H1 (cell line): ENCODE measurements at regions not wholly inside any gene's neighbourhood (a gene's known extent, or its start where the extent isn't known, plus 50 kb on each side); places are given as distances from the start of the nearest gene placed in this dataset.

ENCODE experiments used
- CTCF ChIA-PET: fragments of 300-600 bp; sonication (Branson Sonifier 250); formaldehyde crosslinking; loops from one replicate; lab custom pipeline; 2021; ENCODE audit not compliant: partially characterized antibody; lab: Charles Lee
- POLR2A ChIA-PET: fragments of 300-600 bp; sonication (Branson Sonifier 250); formaldehyde crosslinking; loops from one replicate; lab custom pipeline; 2021; ENCODE audit warnings: inconsistent platforms; ENCODE audit not compliant: partially characterized antibody; lab: Charles Lee
- DNase-seq, 2 experiments: peaks; one replicate each; pipeline versions ENCODE4 v3.0.0 to v3.0.0-alpha.2; 2010 to 2022; ENCODE audit warnings: low spot score in 2 of 2, low read depth in 1 of 2, mixed read lengths in 1 of 2
- FAIRE-seq: peaks from 2 replicates; lab custom pipeline; 2011; peaks lifted over from hg19 to GRCh38; lab: Jason Lieb, UNC
- H2AFZ ChIP-seq: 2 replicates; pipeline ENCODE4 v1.8.1; 2012; ENCODE audit warnings: low read length, inconsistent platforms
- H2AK5ac ChIP-seq: 2 replicates; pipeline ENCODE4 v1.6.1; 2013; ENCODE audit warnings: low read depth, low read length
- H2BK120ac ChIP-seq: replicated peaks from 2 replicates; pipeline ENCODE3; 2013; ENCODE audit warnings: low read depth, low read length, inconsistent platforms
- H2BK12ac ChIP-seq: 2 replicates; pipeline ENCODE4 v1.6.1; 2013; ENCODE audit warnings: low read depth, low read length
- H2BK15ac ChIP-seq: 2 replicates; pipeline ENCODE4 v1.6.1; 2013; ENCODE audit warnings: low read length
- H2BK20ac ChIP-seq: 2 replicates; pipeline ENCODE4 v1.6.1; 2013; ENCODE audit warnings: low read length
- H2BK5ac ChIP-seq: 2 replicates; pipeline ENCODE4 v1.6.1; 2013; ENCODE audit warnings: low read depth, low read length
- H3K14ac ChIP-seq: 2 replicates; pipeline ENCODE4 v1.6.1; 2013; ENCODE audit warnings: inconsistent platforms; ENCODE audit not compliant: insufficient read length
- H3K18ac ChIP-seq: 2 replicates; pipeline ENCODE4 v1.6.1; 2013; ENCODE audit warnings: low read length; ENCODE audit errors: extremely low read depth
- H3K23ac ChIP-seq: 2 replicates; pipeline ENCODE4 v1.6.1; 2013; ENCODE audit warnings: inconsistent platforms; ENCODE audit not compliant: insufficient read length
- H3K23me2 ChIP-seq: 2 replicates; pipeline ENCODE4 v1.6.1; 2013; ENCODE audit warnings: low read depth, low read length
- H3K27ac ChIP-seq: 2 replicates; pipeline ENCODE4 v1.6.1; 2011; ENCODE audit warnings: low read depth, low read length, inconsistent platforms
- H3K27me3 ChIP-seq, 4 experiments: replicated peaks in 1 of 4; 1 replicate in 1 of 4; 2 replicates in 3 of 4; pipeline versions ENCODE4 v1.6.1 to v1.8.1; 2011 to 2013; ENCODE audit warnings: low read length in 3 of 4, mild to moderate bottlenecking in 3 of 4, inconsistent platforms in 2 of 4, mixed read lengths in 2 of 4, moderate library complexity in 1 of 4; ENCODE audit not compliant: control insufficient read depth in 3 of 4, insufficient read depth in 3 of 4; ENCODE audit errors: extremely low read depth in 1 of 4
- H3K36me3 ChIP-seq, 4 experiments: 2 replicates each; pipeline versions ENCODE4 v1.6.1 to v1.8.1; 2011 to 2013; ENCODE audit warnings: mild to moderate bottlenecking in 4 of 4, low read length in 3 of 4, moderate library complexity in 2 of 4, control low read depth in 1 of 4, inconsistent platforms in 1 of 4; ENCODE audit not compliant: insufficient read depth in 4 of 4, control insufficient read depth in 2 of 4
- H3K4ac ChIP-seq: replicated peaks from 2 replicates; pipeline ENCODE3; 2013; ENCODE audit warnings: low read length, low read depth, mixed read lengths, inconsistent platforms; ENCODE audit not compliant: insufficient read length
- H3K4me1 ChIP-seq, 4 experiments: replicated peaks in 1 of 4; 1 replicate in 1 of 4; 2 replicates in 3 of 4; pipeline versions ENCODE4 v1.6.1 to v1.8.1; 2011 to 2013; ENCODE audit warnings: low read length in 3 of 4, inconsistent platforms in 2 of 4, mixed read lengths in 1 of 4; ENCODE audit not compliant: insufficient read depth in 4 of 4, control insufficient read depth in 3 of 4
- H3K4me2 ChIP-seq, 2 experiments: 2 replicates each; pipeline versions ENCODE4 v1.6.1 to v1.8.1; 2011 to 2013; ENCODE audit warnings: low read depth in 2 of 2, low read length in 2 of 2, control low read depth in 1 of 2, inconsistent platforms in 1 of 2, mild to moderate bottlenecking in 1 of 2; ENCODE audit not compliant: insufficient read depth in 1 of 2
- H3K4me3 ChIP-seq, 4 experiments: fragments of 200-600, 300-600 bp in 1 of 4; sonication (generic), shearing (Covaris generic), sonication (Bioruptor Twin) in 1 of 4; 2 replicates each; pipeline versions ENCODE4 v1.5.1 to v1.8.1; 2011 to 2016; ENCODE audit warnings: low read length in 4 of 4, low read depth in 3 of 4, control low read depth in 2 of 4, inconsistent platforms in 2 of 4, mild to moderate bottlenecking in 2 of 4, mixed read lengths in 1 of 4, moderate library complexity in 1 of 4; ENCODE audit not compliant: insufficient read depth in 2 of 4; ENCODE audit errors: extremely low read depth in 1 of 4
- H3K56ac ChIP-seq: replicated peaks from 2 replicates; pipeline ENCODE3; 2013; ENCODE audit warnings: low read depth, mild to moderate bottlenecking, mixed read lengths, low read length, inconsistent platforms; ENCODE audit not compliant: insufficient read length
- H3K79me1 ChIP-seq: 2 replicates; pipeline ENCODE4 v1.6.1; 2013; ENCODE audit warnings: low read depth, low read length, control low read depth
- H3K79me2 ChIP-seq, 2 experiments: 2 replicates each; pipeline versions ENCODE4 v1.6.1 to v1.8.1; 2012 to 2013; ENCODE audit warnings: low read length in 2 of 2, mild to moderate bottlenecking in 2 of 2, inconsistent platforms in 1 of 2; ENCODE audit not compliant: insufficient read depth in 2 of 2, control insufficient read depth in 1 of 2
- H3K9ac ChIP-seq, 4 experiments: replicated peaks in 1 of 4; 1 replicate in 1 of 4; 2 replicates in 3 of 4; pipeline versions ENCODE4 v1.6.1 to v1.8.1; 2011 to 2013; ENCODE audit warnings: low read depth in 3 of 4, low read length in 3 of 4, control low read depth in 2 of 4, mild to moderate bottlenecking in 2 of 4, moderate library complexity in 2 of 4, inconsistent platforms in 1 of 4; ENCODE audit errors: extremely low read depth in 1 of 4
- H3K9me3 ChIP-seq, 2 experiments: 2 replicates each; pipeline versions ENCODE4 v1.6.1 to v1.8.1; 2012 to 2013; ENCODE audit warnings: mild to moderate bottlenecking in 2 of 2, moderate library complexity in 2 of 2, control low read depth in 1 of 2, inconsistent platforms in 1 of 2, low read depth in 1 of 2, low read length in 1 of 2, mixed read lengths in 1 of 2; ENCODE audit not compliant: insufficient read depth in 2 of 2
- H4K20me1 ChIP-seq, 2 experiments: replicated peaks in 1 of 2; 2 replicates each; pipeline versions ENCODE3 to v1.8.1; 2011 to 2013; ENCODE audit warnings: inconsistent platforms in 2 of 2, low read length in 2 of 2, mild to moderate bottlenecking in 1 of 2; ENCODE audit not compliant: insufficient read depth in 2 of 2, control insufficient read depth in 1 of 2
- H4K5ac ChIP-seq: 2 replicates; pipeline ENCODE4 v1.6.1; 2013; ENCODE audit warnings: low read length, low read depth, mixed read lengths, inconsistent platforms; ENCODE audit not compliant: insufficient read length
- H4K8ac ChIP-seq: 2 replicates; pipeline ENCODE4 v1.8.0; 2013; ENCODE audit warnings: mild to moderate bottlenecking, moderate library complexity, low read length, inconsistent platforms; ENCODE audit not compliant: insufficient read depth; ENCODE audit errors: extremely low read depth
- H4K91ac ChIP-seq: replicated peaks from 2 replicates; pipeline ENCODE3; 2013; ENCODE audit warnings: low read length, mixed read lengths, inconsistent platforms; ENCODE audit not compliant: insufficient read length
- BCL11A ChIP-seq, 2 experiments: IDR thresholded peaks; one replicate each; pipeline ENCODE4 v1.6.1; 2011; ENCODE audit warnings: low read depth in 2 of 2, low read length in 2 of 2, mild to moderate bottlenecking in 2 of 2
- BRCA1 ChIP-seq: IDR thresholded peaks from 2 replicates; pipeline ENCODE4 v1.6.1; 2012; ENCODE audit warnings: low read depth, low read length, improper control_type of control experiment
- CBX8 ChIP-seq: fragments of 300-800, 300-1000 bp; sonication (generic); IDR thresholded peaks from 2 replicates; pipeline ENCODE4 v1.7.1; 2016; ENCODE audit warnings: low read depth, low read length, borderline replicate concordance
- FOSL1 ChIP-seq: IDR thresholded peaks from 2 replicates; pipeline ENCODE4 v1.6.1; 2011; ENCODE audit warnings: mild to moderate bottlenecking, low read depth, low read length, moderate library complexity; ENCODE audit not compliant: insufficient read depth
- GTF2F1 ChIP-seq: IDR thresholded peaks from 2 replicates; pipeline ENCODE4 v1.6.1; 2012; ENCODE audit warnings: low read depth, low read length, improper control_type of control experiment, borderline replicate concordance
- POLR2AphosphoS5 ChIP-seq: IDR thresholded peaks from 2 replicates; pipeline ENCODE4 v1.6.1; 2011; ENCODE audit warnings: low read depth, low read length
- RBBP5 ChIP-seq: IDR thresholded peaks from 2 replicates; pipeline ENCODE4 v1.7.1; 2012; ENCODE audit warnings: low read depth, mild to moderate bottlenecking, inconsistent platforms, low read length, moderate library complexity, borderline replicate concordance
- SIN3A ChIP-seq, 2 experiments: IDR thresholded peaks in 1 of 2; conservative IDR thresholded peaks in 1 of 2; 2 replicates each; pipeline ENCODE4 v1.6.1; 2011 to 2012; ENCODE audit warnings: low read length in 2 of 2, improper control_type of control experiment in 1 of 2, low read depth in 1 of 2, mild to moderate bottlenecking in 1 of 2
- SUZ12 ChIP-seq: fragments of 200-600 bp; sonication (generic); IDR thresholded peaks from 2 replicates; pipeline ENCODE4 v1.6.1; 2012; ENCODE audit warnings: mild to moderate bottlenecking, inconsistent platforms, low read length, moderate library complexity, mixed read lengths
- ZNF274 ChIP-seq: IDR thresholded peaks from 2 replicates; pipeline ENCODE4 v1.7.0; 2012; ENCODE audit warnings: low read length, borderline replicate concordance; ENCODE audit errors: extremely low read depth
- WGBS, 2 experiments: shearing (Covaris generic) in 1 of 2; methylation state at CpG; one replicate each; pipeline versions ENCODE4 v1.1.6 to v1.1.7; 2013 to 2015; ENCODE audit warnings: low lambda C conversion rate in 2 of 2, mixed read lengths in 2 of 2, inconsistent platforms in 1 of 2, low coverage in 1 of 2, missing lambda C conversion rate in 1 of 2; ENCODE audit not compliant: insufficient replicate concordance in 2 of 2, insufficient coverage in 1 of 2, insufficient read length in 1 of 2; ENCODE audit errors: extremely low coverage in 1 of 2, missing lambda C conversion rate in 1 of 2; 5-methylcytosine and 5-hydroxymethylcytosine counted together

DNA sequence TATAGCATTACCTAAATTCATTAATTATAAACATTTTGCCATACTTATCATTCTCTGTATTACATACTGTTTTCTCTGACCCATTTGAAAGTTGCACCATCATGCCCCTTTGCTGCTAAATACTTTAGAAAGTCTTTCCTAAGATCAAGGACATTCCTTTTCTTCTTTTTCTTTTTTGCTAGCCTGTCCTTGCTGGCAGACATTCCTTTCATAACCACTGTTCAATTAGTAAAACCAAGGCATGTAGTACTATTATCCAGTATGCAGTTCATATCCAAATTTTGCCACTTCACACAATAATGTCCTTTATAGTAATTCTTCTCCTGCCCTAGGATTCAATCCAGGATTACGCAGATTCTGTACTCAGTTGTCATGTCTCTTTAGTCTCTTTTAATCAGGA, 321.0 kb upstream of the C2CD4B start:
- Histone ChIP-seq H3K27me3 (no peaks in the 10 kb centered on the region; a peak in 1 of 7 replicates), H3K4me2 (no peak overlapping the region), H2AFZ (no peak overlapping the region), H3K14ac (no peak overlapping the region), H4K5ac (no peak overlapping the region), H4K91ac (no peak overlapping the region), H3K9me3 (no peaks in the 10 kb centered on the region), H4K20me1 (no peaks in the 10 kb centered on the region), H3K4ac (no peak overlapping the region), H3K56ac (no peak overlapping the region), H3K4me1 (peaks cover 0 to 6% (median 2%) of the 10 kb centered on the region in 4 experiments; a peak in 3 of 7 replicates), H2BK12ac (no peak overlapping the region), H3K4me3 (no peak overlapping the region), H3K36me3 (no peaks in the 10 kb centered on the region), H2AK5ac (no peak overlapping the region), H3K9ac (no peak overlapping the region), H2BK20ac (no peak overlapping the region), H3K27ac (no peak overlapping the region), H3K18ac (no peak overlapping the region), H3K79me2 (no peaks in the 10 kb centered on the region), H4K8ac (no peak overlapping the region), H3K23ac (no peak overlapping the region), H2BK5ac (no peak overlapping the region), H3K79me1 (peaks cover 2% of the 10 kb centered on the region; the same call in 1 of the 2 replicates), H2BK15ac (no peak overlapping the region), H2BK120ac (no peak overlapping the region), H3K23me2 (no peaks in the 10 kb centered on the region)
- FAIRE-seq (no peak), DNase-seq (no peak)
- ChIA-PET POLR2A (no interaction called here), CTCF (interaction anchor here (1.2 to 1.6 kb wide), 3 partner anchors 16 to 106 kb away, joined by 3 to 6 read pairs (median 3); no protein-coding TSS in a partner anchor)
- 100% methylated on average over 1 of the region's 1 CpG; no CpG with 5 or more reads in 1 of the 2 experiments for WGBS, 2 experiments
- TF ChIP-seq POLR2AphosphoS5 (no peak), BRCA1 (no peak), FOSL1 (no peak), BCL11A (IDR thresholded peaks at IDR 0.05; ENCODE audit: low read depth in 2 of 2, low read length in 2 of 2) (no peak), ZNF274 (no peak), GTF2F1 (no peak), SIN3A (conservative IDR thresholded peaks at IDR 0.05 in 1 of 2, IDR thresholded peaks at IDR 0.05 in 1 of 2; ENCODE audit: low read depth in 1 of 2, low read length in 2 of 2) (no peak), SUZ12 (no peak), RBBP5 (no peak), CBX8 (no peak)
